RWPE1 (cell line): ENCODE measurements at regions not wholly inside any gene's neighbourhood (a gene's known extent, or its start where the extent isn't known, plus 50 kb on each side); places are given as distances from the start of the nearest gene placed in this dataset.

ENCODE experiments used
- CTCF ChIA-PET: fragments of 350-600 bp; sonication (Branson Sonifier 250); formaldehyde crosslinking; extraction: SDS; loops from one replicate; lab custom pipeline; 2021; lab: Yijun Ruan, JAX
- POLR2A ChIA-PET: fragments of 400-600 bp; formaldehyde crosslinking; extraction: SDS; loops from one replicate; lab custom pipeline; 2020; ENCODE audit warnings: antibody characterized with exemption; ENCODE audit not compliant: low non-redundant PET; lab: Yijun Ruan, JAX
- DNase-seq: peaks from one replicate; pipeline ENCODE4 v3.0.0; 2012; ENCODE audit warnings: low spot score
- H3K27ac ChIP-seq: fragments of 450-650 bp; 2 replicates; pipeline ENCODE4 v1.5.1; 2017
- TF ChIP-seq, protein P1 (sequence below): fragments of 450-650 bp; conservative IDR thresholded peaks from 2 replicates; pipeline ENCODE4 v1.5.1; 2017; ENCODE audit warnings: low read depth, mild to moderate bottlenecking

DNA sequence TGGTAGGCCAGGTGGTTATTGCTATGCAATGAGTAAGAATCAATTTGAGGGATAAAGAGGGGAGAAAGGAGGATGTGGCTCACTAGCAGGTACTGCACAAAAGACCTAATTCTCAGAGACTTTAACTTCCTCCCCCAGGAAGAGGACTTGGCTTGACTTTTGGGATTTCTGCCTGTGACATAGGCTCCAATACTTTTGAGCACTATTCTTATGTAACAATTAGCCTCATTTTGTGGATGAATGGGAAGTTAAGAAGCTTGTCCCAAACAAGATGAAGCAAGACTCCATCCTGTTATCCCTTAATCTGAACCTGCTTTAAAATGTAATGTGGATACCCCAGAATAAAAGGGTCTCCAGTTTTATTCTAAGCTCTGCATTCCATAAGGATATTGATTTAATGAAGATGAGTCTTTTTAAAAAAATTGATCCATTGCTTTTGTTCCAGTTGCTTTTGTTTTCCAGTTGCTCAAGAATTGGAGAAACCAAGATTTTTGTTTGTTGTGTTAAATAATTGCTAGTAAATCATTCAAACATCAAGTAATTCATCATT, 218.5 kb downstream of the SNX13 start:
- ChIA-PET POLR2A (no interaction called here), CTCF (no interaction called here)
- DNase-seq: no peak
- TF ChIP-seq, protein P1, sequence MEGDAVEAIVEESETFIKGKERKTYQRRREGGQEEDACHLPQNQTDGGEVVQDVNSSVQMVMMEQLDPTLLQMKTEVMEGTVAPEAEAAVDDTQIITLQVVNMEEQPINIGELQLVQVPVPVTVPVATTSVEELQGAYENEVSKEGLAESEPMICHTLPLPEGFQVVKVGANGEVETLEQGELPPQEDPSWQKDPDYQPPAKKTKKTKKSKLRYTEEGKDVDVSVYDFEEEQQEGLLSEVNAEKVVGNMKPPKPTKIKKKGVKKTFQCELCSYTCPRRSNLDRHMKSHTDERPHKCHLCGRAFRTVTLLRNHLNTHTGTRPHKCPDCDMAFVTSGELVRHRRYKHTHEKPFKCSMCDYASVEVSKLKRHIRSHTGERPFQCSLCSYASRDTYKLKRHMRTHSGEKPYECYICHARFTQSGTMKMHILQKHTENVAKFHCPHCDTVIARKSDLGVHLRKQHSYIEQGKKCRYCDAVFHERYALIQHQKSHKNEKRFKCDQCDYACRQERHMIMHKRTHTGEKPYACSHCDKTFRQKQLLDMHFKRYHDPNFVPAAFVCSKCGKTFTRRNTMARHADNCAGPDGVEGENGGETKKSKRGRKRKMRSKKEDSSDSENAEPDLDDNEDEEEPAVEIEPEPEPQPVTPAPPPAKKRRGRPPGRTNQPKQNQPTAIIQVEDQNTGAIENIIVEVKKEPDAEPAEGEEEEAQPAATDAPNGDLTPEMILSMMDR: no peak
- no peak overlapping the region for H3K27ac ChIP-seq

DNA sequence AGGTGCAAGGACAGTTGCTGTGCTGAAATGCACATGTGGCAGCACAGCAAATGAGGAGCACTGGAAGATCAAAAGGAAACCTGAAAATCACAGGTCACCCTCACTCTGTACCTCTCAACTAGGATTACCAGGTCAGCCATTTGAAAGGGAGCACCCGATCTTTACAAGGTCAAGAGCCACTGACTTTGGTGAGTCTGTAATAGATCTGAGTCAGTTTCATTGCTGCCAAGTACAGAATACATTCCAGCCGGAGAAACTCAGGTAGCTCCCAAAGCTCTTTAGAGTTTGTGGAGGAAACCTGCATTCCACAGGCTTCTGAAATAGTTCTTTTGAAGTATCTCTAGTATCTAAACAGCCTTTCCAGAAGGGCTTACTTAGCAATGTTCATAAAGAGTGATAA, 217.5 kb downstream of the SNX13 start:
- no peak overlapping the region for H3K27ac ChIP-seq
- TF ChIP-seq, protein P1: no peak
- POLR2A ChIA-PET: no interaction called here
- DNase-seq: no peak
- CTCF ChIA-PET: no interaction called here

DNA sequence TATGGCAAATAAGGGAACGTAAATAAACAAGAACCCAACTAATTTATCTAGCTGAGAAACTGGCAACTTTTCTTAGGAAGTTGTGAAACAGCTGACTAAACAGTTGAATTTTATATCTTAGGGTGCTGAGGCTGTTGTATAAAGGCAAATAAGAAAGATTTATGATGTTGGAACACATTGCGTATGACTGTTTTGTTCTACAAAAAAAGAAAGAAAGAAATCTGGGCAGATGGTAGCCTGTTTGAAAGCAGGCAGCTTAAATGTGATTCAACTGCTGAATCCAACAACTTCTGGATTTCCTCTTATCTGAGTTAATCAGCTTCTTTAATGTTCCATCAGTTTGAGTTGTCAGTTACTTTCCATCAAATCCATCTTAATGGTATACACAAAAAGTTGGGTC, 214.5 kb downstream of the SNX13 start:
- TF ChIP-seq, protein P1: no peak
- ChIA-PET CTCF (interaction anchor here (0.7 kb wide), 1 partner anchor 1657 kb away, joined by 3 read pairs; no protein-coding TSS in a partner anchor), POLR2A (no interaction called here)
- no peak for DNase-seq
- H3K27ac ChIP-seq: no peak overlapping the region

DNA sequence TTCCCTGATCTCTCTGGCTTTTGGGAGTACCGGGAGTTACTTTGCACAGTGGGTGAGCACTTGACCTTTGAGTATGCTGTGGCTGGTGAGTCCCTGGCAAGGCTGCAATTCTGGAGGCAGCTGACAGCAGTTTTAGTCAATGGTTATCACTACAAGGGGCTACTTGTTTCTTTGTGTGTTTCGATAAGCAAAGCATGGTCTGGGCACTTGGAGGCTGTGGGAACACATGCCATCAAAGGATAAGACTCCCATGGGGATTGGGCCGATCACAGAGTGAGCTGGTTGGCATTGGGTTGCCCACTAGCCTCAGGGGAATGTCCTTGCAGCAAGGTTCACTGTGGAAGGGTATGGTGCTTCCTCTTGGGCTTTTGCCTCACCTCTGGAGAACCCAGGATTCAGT, 208.2 kb downstream of the SNX13 start:
- ChIA-PET POLR2A (no interaction called here), CTCF (interaction anchor here (0.8 kb wide), 1 partner anchor 32 kb away, joined by 3 read pairs; no protein-coding TSS in a partner anchor)
- TF ChIP-seq, protein P1: no peak
- no peak for DNase-seq
- no peak overlapping the region for H3K27ac ChIP-seq
